GM15510 (cell line): ENCODE measurements at regions not wholly inside any gene's neighbourhood (a gene's known extent, or its start where the extent isn't known, plus 50 kb on each side); places are given as distances from the start of the nearest gene placed in this dataset.

Source experiments
- POLR2A ChIP-seq: IDR thresholded peaks from 3 replicates; pipeline ENCODE4 v1.6.1; 2011; ENCODE audit warnings: borderline replicate concordance; ENCODE audit not compliant: insufficient read length; ENCODE audit errors: extremely low read depth

GRCh38 chr14:71165121-71166031 lies 258.1 kb downstream of the PCNX1 start:
- TF ChIP-seq POLR2A, result no peak

GRCh38 chr14:71166180-71166837 lies 259.1 kb downstream of the PCNX1 start:
- TF ChIP-seq POLR2A, result no peak

GRCh38 chr14:71168564-71169427 lies 261.5 kb downstream of the PCNX1 start:
- no peak for TF ChIP-seq POLR2A

- TF ChIP-seq POLR2A, result no peak
These were observed 262.6 kb downstream of the PCNX1 start for GRCh38 chr14:71169861-71170260.

- no peak for TF ChIP-seq POLR2A
These were observed 268.2 kb downstream of the PCNX1 start for GRCh38 chr14:71175491-71175890.

- TF ChIP-seq POLR2A, result no peak
These were observed 271.8 kb downstream of the PCNX1 start for GRCh38 chr14:71179066-71179465.

- TF ChIP-seq POLR2A, result no peak
These were observed 273.1 kb downstream of the PCNX1 start for GRCh38 chr14:71180397-71180796.

- no peak for TF ChIP-seq POLR2A
These were observed 274.1 kb downstream of the PCNX1 start for GRCh38 chr14:71181215-71182003.

- no peak for TF ChIP-seq POLR2A
These were observed 276.8 kb downstream of the PCNX1 start for GRCh38 chr14:71183876-71184689.

GRCh38 chr14:71185637-71186036 lies 278.4 kb downstream of the PCNX1 start:
- no peak for TF ChIP-seq POLR2A

GRCh38 chr14:71187633-71188356 lies 280.5 kb downstream of the PCNX1 start:
- no peak for TF ChIP-seq POLR2A

GRCh38 chr14:71190770-71191374 lies 283.6 kb downstream of the PCNX1 start:
- no peak for TF ChIP-seq POLR2A
